Liver (tissue), 3 donors: ENCODE measurements at regions not wholly inside any gene's neighbourhood (a gene's known extent, or its start where the extent isn't known, plus 50 kb on each side); places are given as distances from the start of the nearest gene placed in this dataset.

Experiments
- TAF1 ChIP-seq: conservative IDR thresholded peaks from 2 replicates; pipeline ENCODE4 v1.6.1; 2016; ENCODE audit warnings: antibody characterized with exemption, mild to moderate bottlenecking
- YY1 ChIP-seq: IDR thresholded peaks from 2 replicates; pipeline ENCODE4 v1.6.1; 2016; ENCODE audit warnings: antibody characterized with exemption, mild to moderate bottlenecking
- TF ChIP-seq, protein P1 (sequence below): fragments of 150-350 bp; IDR thresholded peaks from 2 replicates; pipeline ENCODE4 v1.5.1; 2017; ENCODE audit warnings: improper control_type of control experiment, low read depth, low read length; ENCODE audit not compliant: missing input control
- donor health status: healthy.
- donor health status: healthy.

DNA sequence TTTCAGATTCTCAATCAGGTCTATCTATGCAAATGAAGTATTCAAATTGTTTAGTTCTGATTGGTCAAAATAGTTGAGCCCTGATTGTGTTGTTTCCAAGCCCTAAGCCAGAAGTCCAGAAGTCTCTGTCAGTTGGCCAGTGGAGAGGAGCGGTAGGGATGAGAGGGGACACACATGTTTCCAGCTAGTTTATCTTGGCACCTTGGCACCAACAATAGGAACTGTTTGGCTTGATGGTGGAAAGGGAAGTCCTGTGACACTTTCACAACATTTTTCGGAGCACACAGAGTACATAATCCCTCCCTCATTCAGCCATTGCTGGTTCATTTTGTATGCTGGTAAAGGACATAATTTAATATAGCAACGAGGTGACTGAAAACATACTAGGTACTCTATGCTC, 1661.6 kb downstream of the SUCLG1 start:
- TF ChIP-seq YY1 (peak; percentile 90), TAF1 (no peak)
- TF ChIP-seq, protein P1, sequence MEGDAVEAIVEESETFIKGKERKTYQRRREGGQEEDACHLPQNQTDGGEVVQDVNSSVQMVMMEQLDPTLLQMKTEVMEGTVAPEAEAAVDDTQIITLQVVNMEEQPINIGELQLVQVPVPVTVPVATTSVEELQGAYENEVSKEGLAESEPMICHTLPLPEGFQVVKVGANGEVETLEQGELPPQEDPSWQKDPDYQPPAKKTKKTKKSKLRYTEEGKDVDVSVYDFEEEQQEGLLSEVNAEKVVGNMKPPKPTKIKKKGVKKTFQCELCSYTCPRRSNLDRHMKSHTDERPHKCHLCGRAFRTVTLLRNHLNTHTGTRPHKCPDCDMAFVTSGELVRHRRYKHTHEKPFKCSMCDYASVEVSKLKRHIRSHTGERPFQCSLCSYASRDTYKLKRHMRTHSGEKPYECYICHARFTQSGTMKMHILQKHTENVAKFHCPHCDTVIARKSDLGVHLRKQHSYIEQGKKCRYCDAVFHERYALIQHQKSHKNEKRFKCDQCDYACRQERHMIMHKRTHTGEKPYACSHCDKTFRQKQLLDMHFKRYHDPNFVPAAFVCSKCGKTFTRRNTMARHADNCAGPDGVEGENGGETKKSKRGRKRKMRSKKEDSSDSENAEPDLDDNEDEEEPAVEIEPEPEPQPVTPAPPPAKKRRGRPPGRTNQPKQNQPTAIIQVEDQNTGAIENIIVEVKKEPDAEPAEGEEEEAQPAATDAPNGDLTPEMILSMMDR: no peak
